B cell (primary cell): ENCODE measurements at regions not wholly inside any gene's neighbourhood (a gene's known extent, or its start where the extent isn't known, plus 50 kb on each side); places are given as distances from the start of the nearest gene placed in this dataset.

Experiments used
- ATAC-seq: fragments of 200-7000 bp; cut with Tn5 transposase; one replicate; pipeline ENCODE4 v1.10.0; 2021; ENCODE audit warnings: low read depth, mild to moderate bottlenecking, moderate number of reproducible peaks, moderate library complexity
- CTCF ChIA-PET: fragments of 350-600 bp; sonication (Branson Sonifier 250); formaldehyde crosslinking; loops from one replicate; lab custom pipeline; 2021; ENCODE audit warnings: antibody characterized with exemption, inconsistent platforms; lab: Charles Lee
- POLR2A ChIA-PET: fragments of 350-600 bp; sonication (Branson Sonifier 250); formaldehyde crosslinking; loops from one replicate; lab custom pipeline; 2021; ENCODE audit warnings: antibody characterized with exemption; lab: Charles Lee
- DNase-seq: peaks from one replicate; pipeline ENCODE4 v3.0.0; 2013
- H2AFZ ChIP-seq: 2 replicates; pipeline ENCODE4 v1.6.1; 2012; ENCODE audit warnings: mild to moderate bottlenecking, low read depth, low read length; ENCODE audit not compliant: insufficient read depth, poor library complexity, severe bottlenecking
- H3K27ac ChIP-seq, 2 donors: 1 replicate in 1 of 2; 2 replicates in 1 of 2; pipeline ENCODE4 v1.5.1; 2012 to 2013; ENCODE audit warnings: low read length in 2 of 2, mild to moderate bottlenecking in 2 of 2, moderate library complexity in 1 of 2
- H3K27me3 ChIP-seq, 4 experiments: fragments of 200-600 bp in 1 of 4; sonication (generic) in 1 of 4; replicated peaks in 1 of 4; 1 replicate in 2 of 4; 2 replicates in 2 of 4; pipeline versions ENCODE4 v1.6.1 to v1.7.0; 2013 to 2016; ENCODE audit warnings: low read length in 3 of 4, mild to moderate bottlenecking in 2 of 4, mixed read lengths in 1 of 4, moderate library complexity in 1 of 4; ENCODE audit not compliant: insufficient read depth in 4 of 4, control insufficient read depth in 3 of 4; ENCODE audit errors: control extremely low read depth in 1 of 4
- H3K36me3 ChIP-seq, 2 experiments: replicated peaks in 1 of 2; 1 replicate in 1 of 2; 2 replicates in 1 of 2; pipeline versions ENCODE4 v1.6.1 to v1.7.1; 2013; ENCODE audit warnings: low read length in 1 of 2; ENCODE audit not compliant: insufficient read depth in 2 of 2, control insufficient read depth in 1 of 2; ENCODE audit errors: control extremely low read depth in 1 of 2, extremely low read depth in 1 of 2
- H3K4me1 ChIP-seq, 2 donors: fragments of 200-600 bp in 1 of 2; sonication (generic) in 1 of 2; 1 replicate in 1 of 2; 2 replicates in 1 of 2; pipeline versions ENCODE4 v1.5.1 to v1.6.1; 2013 to 2017; ENCODE audit warnings: low read length in 2 of 2; ENCODE audit not compliant: control insufficient read depth in 2 of 2, insufficient read depth in 2 of 2
- H3K4me2 ChIP-seq: replicated peaks from 2 replicates; pipeline ENCODE3; 2012; ENCODE audit warnings: mild to moderate bottlenecking, low read depth, low read length; ENCODE audit not compliant: poor library complexity, severe bottlenecking
- H3K4me3 ChIP-seq, 5 experiments: fragments of 200-600 bp in 1 of 5; sonication (generic) in 1 of 5; 1 replicate in 3 of 5; 2 replicates in 2 of 5; pipeline versions ENCODE4 v1.5.1 to v1.7.0; 2011 to 2016; ENCODE audit warnings: low read length in 4 of 5, mild to moderate bottlenecking in 4 of 5, low read depth in 2 of 5, control low read depth in 1 of 5, moderate library complexity in 1 of 5; ENCODE audit not compliant: insufficient read depth in 1 of 5; ENCODE audit errors: control extremely low read depth in 1 of 5, extremely low read depth in 1 of 5
- H3K79me2 ChIP-seq: fragments of 200-600 bp; sonication (generic); one replicate; pipeline ENCODE4 v1.6.0; 2016; ENCODE audit warnings: low read length; ENCODE audit not compliant: control insufficient read depth, insufficient read depth
- H3K9ac ChIP-seq: fragments of 200-600 bp; sonication (generic); 2 replicates; pipeline ENCODE4 v1.6.1; 2017; ENCODE audit warnings: mild to moderate bottlenecking, low read length, moderate library complexity
- H3K9me3 ChIP-seq, 3 donors: one replicate each; pipeline versions ENCODE4 v1.6.1 to v1.7.1; 2013; ENCODE audit warnings: low read length in 2 of 3; ENCODE audit not compliant: control insufficient read depth in 2 of 3, insufficient read depth in 1 of 3; ENCODE audit errors: control extremely low read depth in 1 of 3
- H4K20me1 ChIP-seq: 2 replicates; pipeline ENCODE4 v1.6.0; 2012; ENCODE audit warnings: mild to moderate bottlenecking, low read length; ENCODE audit not compliant: insufficient read depth, control insufficient read depth, poor library complexity, severe bottlenecking
- H3K27ac Mint-ChIP-seq: one replicate; pipeline ENCODE4 v1.8.0; 2021; ENCODE audit warnings: mixed read lengths
- H3K27me3 Mint-ChIP-seq: one replicate; pipeline ENCODE4 v1.8.0; 2021; ENCODE audit warnings: mixed read lengths
- H3K4me1 Mint-ChIP-seq: one replicate; pipeline ENCODE4 v1.8.0; 2021; ENCODE audit warnings: mixed read lengths
- H3K4me3 Mint-ChIP-seq: one replicate; pipeline ENCODE4 v1.8.0; 2021; ENCODE audit warnings: mixed read lengths
- H3K9me3 Mint-ChIP-seq: one replicate; pipeline ENCODE4 v1.8.0; 2022; ENCODE audit warnings: mixed read lengths; ENCODE audit not compliant: insufficient read depth
- CTCF ChIP-seq: fragments of 200-600 bp; IDR thresholded peaks from one replicate; pipeline ENCODE4 v1.8.0; 2022; ENCODE audit warnings: antibody characterized with exemption, mild to moderate bottlenecking
- EZH2 ChIP-seq: IDR thresholded peaks from 2 replicates; pipeline ENCODE4 v1.6.1; 2012; ENCODE audit warnings: borderline replicate concordance, low read depth, mild to moderate bottlenecking, moderate library complexity, low read length; ENCODE audit not compliant: insufficient read depth, poor library complexity, severe bottlenecking
- WGBS: methylation state at CpG from one replicate; pipeline ENCODE4 v1.1.5; 2013; ENCODE audit warnings: missing lambda C conversion rate; ENCODE audit not compliant: insufficient coverage; 5-methylcytosine and 5-hydroxymethylcytosine counted together
- intact Hi-C: fragments of 100-400 bp; cut with micrococcal nuclease; formaldehyde crosslinking; loops from one replicate; pipeline ENCODE4 v1.10.0; 2022

- DNase-seq: no peak
- Mint-ChIP-seq H3K9me3 (no peaks in the 10 kb centered on the region), H3K4me1 (no peaks in the 10 kb centered on the region), H3K27ac (no peak overlapping the region), H3K27me3 (no peaks in the 10 kb centered on the region), H3K4me3 (no peak overlapping the region)
- Histone ChIP-seq H4K20me1 (no peaks in the 10 kb centered on the region), H3K27ac (no peak overlapping the region), H3K36me3 (no peaks in the 10 kb centered on the region), H3K9me3 (no peaks in the 10 kb centered on the region), H3K27me3 (no peaks in the 10 kb centered on the region), H3K79me2 (no peaks in the 10 kb centered on the region), H3K4me1 (no peaks in the 10 kb centered on the region), H3K9ac (no peak overlapping the region), H3K4me3 (no peak overlapping the region), H2AFZ (no peak overlapping the region), H3K4me2 (no peak overlapping the region)
- CTCF ChIA-PET: no interaction called here
- intact Hi-C loops: no loop called here
- TF ChIP-seq EZH2 (no peak), CTCF (no peak)
- 79% methylated on average over 7 of the region's 8 CpGs for WGBS
- POLR2A ChIA-PET: no interaction called here
- no peak for ATAC-seq
Measured at GRCh38 chr6:50112981-50113857, 63.5 kb upstream of the DEFB112 start.

- H3K4me2 ChIP-seq: no peak overlapping the region
- no peaks in the 10 kb centered on the region for H4K20me1 ChIP-seq
- ChIA-PET CTCF (no interaction called here), POLR2A (no interaction called here)
- no peak overlapping the region for H3K27ac ChIP-seq
- 67% methylated on average over 2 of the region's 2 CpGs for WGBS
- no peaks in the 10 kb centered on the region for H3K4me1 ChIP-seq
- no peak overlapping the region for H3K4me3 ChIP-seq
- ATAC-seq: no peak
- TF ChIP-seq EZH2 (no peak), CTCF (no peak)
- no peak overlapping the region for H2AFZ ChIP-seq
- no peaks in the 10 kb centered on the region for H3K79me2 ChIP-seq
- H3K9ac ChIP-seq: no peak overlapping the region
- no peak overlapping the region for H3K27ac Mint-ChIP-seq
- H3K27me3 ChIP-seq: no peaks in the 10 kb centered on the region
- H3K4me1 Mint-ChIP-seq: no peaks in the 10 kb centered on the region
- H3K9me3 ChIP-seq: no peaks in the 10 kb centered on the region
- intact Hi-C loops: no loop called here
- no peak overlapping the region for H3K4me3 Mint-ChIP-seq
- no peaks in the 10 kb centered on the region for H3K9me3 Mint-ChIP-seq
- no peak for DNase-seq
- H3K27me3 Mint-ChIP-seq: no peaks in the 10 kb centered on the region
- no peaks in the 10 kb centered on the region for H3K36me3 ChIP-seq
Measured at GRCh38 chr6:50116390-50116789, 66.7 kb upstream of the DEFB112 start.
